H1 (cell line): ENCODE measurements at regions not wholly inside any gene's neighbourhood (a gene's known extent, or its start where the extent isn't known, plus 50 kb on each side); places are given as distances from the start of the nearest gene placed in this dataset.

Experiments used
- CTCF ChIA-PET: fragments of 300-600 bp; sonication (Branson Sonifier 250); formaldehyde crosslinking; loops from one replicate; lab custom pipeline; 2021; ENCODE audit not compliant: partially characterized antibody; lab: Charles Lee
- POLR2A ChIA-PET: fragments of 300-600 bp; sonication (Branson Sonifier 250); formaldehyde crosslinking; loops from one replicate; lab custom pipeline; 2021; ENCODE audit warnings: inconsistent platforms; ENCODE audit not compliant: partially characterized antibody; lab: Charles Lee
- DNase-seq, 2 experiments: peaks; one replicate each; pipeline versions ENCODE4 v3.0.0 to v3.0.0-alpha.2; 2010 to 2022; ENCODE audit warnings: low spot score in 2 of 2, low read depth in 1 of 2, mixed read lengths in 1 of 2
- FAIRE-seq: peaks from 2 replicates; lab custom pipeline; 2011; peaks lifted over from hg19 to GRCh38; lab: Jason Lieb, UNC
- H2AFZ ChIP-seq: 2 replicates; pipeline ENCODE4 v1.8.1; 2012; ENCODE audit warnings: low read length, inconsistent platforms
- H2AK5ac ChIP-seq: 2 replicates; pipeline ENCODE4 v1.6.1; 2013; ENCODE audit warnings: low read depth, low read length
- H2BK120ac ChIP-seq: replicated peaks from 2 replicates; pipeline ENCODE3; 2013; ENCODE audit warnings: low read depth, low read length, inconsistent platforms
- H2BK12ac ChIP-seq: 2 replicates; pipeline ENCODE4 v1.6.1; 2013; ENCODE audit warnings: low read depth, low read length
- H2BK15ac ChIP-seq: 2 replicates; pipeline ENCODE4 v1.6.1; 2013; ENCODE audit warnings: low read length
- H2BK20ac ChIP-seq: 2 replicates; pipeline ENCODE4 v1.6.1; 2013; ENCODE audit warnings: low read length
- H2BK5ac ChIP-seq: 2 replicates; pipeline ENCODE4 v1.6.1; 2013; ENCODE audit warnings: low read depth, low read length
- H3K14ac ChIP-seq: 2 replicates; pipeline ENCODE4 v1.6.1; 2013; ENCODE audit warnings: inconsistent platforms; ENCODE audit not compliant: insufficient read length
- H3K18ac ChIP-seq: 2 replicates; pipeline ENCODE4 v1.6.1; 2013; ENCODE audit warnings: low read length; ENCODE audit errors: extremely low read depth
- H3K23ac ChIP-seq: 2 replicates; pipeline ENCODE4 v1.6.1; 2013; ENCODE audit warnings: inconsistent platforms; ENCODE audit not compliant: insufficient read length
- H3K23me2 ChIP-seq: 2 replicates; pipeline ENCODE4 v1.6.1; 2013; ENCODE audit warnings: low read depth, low read length
- H3K27ac ChIP-seq: 2 replicates; pipeline ENCODE4 v1.6.1; 2011; ENCODE audit warnings: low read depth, low read length, inconsistent platforms
- H3K27me3 ChIP-seq, 4 experiments: replicated peaks in 1 of 4; 1 replicate in 1 of 4; 2 replicates in 3 of 4; pipeline versions ENCODE4 v1.6.1 to v1.8.1; 2011 to 2013; ENCODE audit warnings: low read length in 3 of 4, mild to moderate bottlenecking in 3 of 4, inconsistent platforms in 2 of 4, mixed read lengths in 2 of 4, moderate library complexity in 1 of 4; ENCODE audit not compliant: control insufficient read depth in 3 of 4, insufficient read depth in 3 of 4; ENCODE audit errors: extremely low read depth in 1 of 4
- H3K36me3 ChIP-seq, 4 experiments: 2 replicates each; pipeline versions ENCODE4 v1.6.1 to v1.8.1; 2011 to 2013; ENCODE audit warnings: mild to moderate bottlenecking in 4 of 4, low read length in 3 of 4, moderate library complexity in 2 of 4, control low read depth in 1 of 4, inconsistent platforms in 1 of 4; ENCODE audit not compliant: insufficient read depth in 4 of 4, control insufficient read depth in 2 of 4
- H3K4ac ChIP-seq: replicated peaks from 2 replicates; pipeline ENCODE3; 2013; ENCODE audit warnings: low read length, low read depth, mixed read lengths, inconsistent platforms; ENCODE audit not compliant: insufficient read length
- H3K4me1 ChIP-seq, 4 experiments: replicated peaks in 1 of 4; 1 replicate in 1 of 4; 2 replicates in 3 of 4; pipeline versions ENCODE4 v1.6.1 to v1.8.1; 2011 to 2013; ENCODE audit warnings: low read length in 3 of 4, inconsistent platforms in 2 of 4, mixed read lengths in 1 of 4; ENCODE audit not compliant: insufficient read depth in 4 of 4, control insufficient read depth in 3 of 4
- H3K4me2 ChIP-seq, 2 experiments: 2 replicates each; pipeline versions ENCODE4 v1.6.1 to v1.8.1; 2011 to 2013; ENCODE audit warnings: low read depth in 2 of 2, low read length in 2 of 2, control low read depth in 1 of 2, inconsistent platforms in 1 of 2, mild to moderate bottlenecking in 1 of 2; ENCODE audit not compliant: insufficient read depth in 1 of 2
- H3K4me3 ChIP-seq, 4 experiments: fragments of 200-600, 300-600 bp in 1 of 4; sonication (generic), shearing (Covaris generic), sonication (Bioruptor Twin) in 1 of 4; 2 replicates each; pipeline versions ENCODE4 v1.5.1 to v1.8.1; 2011 to 2016; ENCODE audit warnings: low read length in 4 of 4, low read depth in 3 of 4, control low read depth in 2 of 4, inconsistent platforms in 2 of 4, mild to moderate bottlenecking in 2 of 4, mixed read lengths in 1 of 4, moderate library complexity in 1 of 4; ENCODE audit not compliant: insufficient read depth in 2 of 4; ENCODE audit errors: extremely low read depth in 1 of 4
- H3K56ac ChIP-seq: replicated peaks from 2 replicates; pipeline ENCODE3; 2013; ENCODE audit warnings: low read depth, mild to moderate bottlenecking, mixed read lengths, low read length, inconsistent platforms; ENCODE audit not compliant: insufficient read length
- H3K79me1 ChIP-seq: 2 replicates; pipeline ENCODE4 v1.6.1; 2013; ENCODE audit warnings: low read depth, low read length, control low read depth
- H3K79me2 ChIP-seq, 2 experiments: 2 replicates each; pipeline versions ENCODE4 v1.6.1 to v1.8.1; 2012 to 2013; ENCODE audit warnings: low read length in 2 of 2, mild to moderate bottlenecking in 2 of 2, inconsistent platforms in 1 of 2; ENCODE audit not compliant: insufficient read depth in 2 of 2, control insufficient read depth in 1 of 2
- H3K9ac ChIP-seq, 4 experiments: replicated peaks in 1 of 4; 1 replicate in 1 of 4; 2 replicates in 3 of 4; pipeline versions ENCODE4 v1.6.1 to v1.8.1; 2011 to 2013; ENCODE audit warnings: low read depth in 3 of 4, low read length in 3 of 4, control low read depth in 2 of 4, mild to moderate bottlenecking in 2 of 4, moderate library complexity in 2 of 4, inconsistent platforms in 1 of 4; ENCODE audit errors: extremely low read depth in 1 of 4
- H3K9me3 ChIP-seq, 2 experiments: 2 replicates each; pipeline versions ENCODE4 v1.6.1 to v1.8.1; 2012 to 2013; ENCODE audit warnings: mild to moderate bottlenecking in 2 of 2, moderate library complexity in 2 of 2, control low read depth in 1 of 2, inconsistent platforms in 1 of 2, low read depth in 1 of 2, low read length in 1 of 2, mixed read lengths in 1 of 2; ENCODE audit not compliant: insufficient read depth in 2 of 2
- H4K20me1 ChIP-seq, 2 experiments: replicated peaks in 1 of 2; 2 replicates each; pipeline versions ENCODE3 to v1.8.1; 2011 to 2013; ENCODE audit warnings: inconsistent platforms in 2 of 2, low read length in 2 of 2, mild to moderate bottlenecking in 1 of 2; ENCODE audit not compliant: insufficient read depth in 2 of 2, control insufficient read depth in 1 of 2
- H4K5ac ChIP-seq: 2 replicates; pipeline ENCODE4 v1.6.1; 2013; ENCODE audit warnings: low read length, low read depth, mixed read lengths, inconsistent platforms; ENCODE audit not compliant: insufficient read length
- H4K8ac ChIP-seq: 2 replicates; pipeline ENCODE4 v1.8.0; 2013; ENCODE audit warnings: mild to moderate bottlenecking, moderate library complexity, low read length, inconsistent platforms; ENCODE audit not compliant: insufficient read depth; ENCODE audit errors: extremely low read depth
- H4K91ac ChIP-seq: replicated peaks from 2 replicates; pipeline ENCODE3; 2013; ENCODE audit warnings: low read length, mixed read lengths, inconsistent platforms; ENCODE audit not compliant: insufficient read length
- BACH1 ChIP-seq: IDR thresholded peaks from 2 replicates; pipeline ENCODE4 v1.6.1; 2012; ENCODE audit warnings: low read length, improper control_type of control experiment
- BRCA1 ChIP-seq: IDR thresholded peaks from 2 replicates; pipeline ENCODE4 v1.6.1; 2012; ENCODE audit warnings: low read depth, low read length, improper control_type of control experiment
- CBX5 ChIP-seq: fragments of 300-800, 300-1000 bp; sonication (generic); IDR thresholded peaks from 2 replicates; pipeline ENCODE4 v1.7.1; 2016; ENCODE audit warnings: antibody characterized with exemption, low read length, low read depth
- CHD1 ChIP-seq: IDR thresholded peaks from 2 replicates; pipeline ENCODE4 v1.6.1; 2012; ENCODE audit warnings: low read depth, low read length, improper control_type of control experiment
- EP300 ChIP-seq, 2 experiments: IDR thresholded peaks; 1 replicate in 1 of 2; 2 replicates in 1 of 2; pipeline ENCODE4 v1.6.1; 2011 to 2012; ENCODE audit warnings: low read depth in 2 of 2, low read length in 2 of 2, mild to moderate bottlenecking in 2 of 2, borderline replicate concordance in 1 of 2, inconsistent platforms in 1 of 2, moderate library complexity in 1 of 2
- JUND ChIP-seq: IDR thresholded peaks from 2 replicates; pipeline ENCODE4 v1.6.1; 2011; ENCODE audit warnings: mild to moderate bottlenecking, improper control_type of control experiment, low read length
- MAFK ChIP-seq: IDR thresholded peaks from 2 replicates; pipeline ENCODE4 v1.6.1; 2012; ENCODE audit warnings: low read depth, mild to moderate bottlenecking, improper control_type of control experiment, low read length
- PHF8 ChIP-seq: fragments of 200-600 bp; sonication (generic); conservative IDR thresholded peaks from 2 replicates; pipeline ENCODE4 v1.7.1; 2012; ENCODE audit warnings: low read depth, mild to moderate bottlenecking, inconsistent platforms, low read length, moderate library complexity
- POU5F1 ChIP-seq: IDR thresholded peaks from 2 replicates; pipeline ENCODE4 v1.6.1; 2011; ENCODE audit warnings: low read depth, mild to moderate bottlenecking, low read length, moderate library complexity
- RNF2 ChIP-seq: fragments of 200-900, 300-1000 bp; sonication (generic); IDR thresholded peaks from 2 replicates; pipeline ENCODE4 v1.7.1; 2016; ENCODE audit warnings: borderline replicate concordance, low read depth, mild to moderate bottlenecking, antibody characterized with exemption, low read length; ENCODE audit not compliant: poor library complexity, severe bottlenecking; ENCODE audit errors: missing control alignments
- SP4 ChIP-seq: IDR thresholded peaks from 2 replicates; pipeline ENCODE4 v1.6.1; 2012; ENCODE audit warnings: low read length, inconsistent platforms
- TAF7 ChIP-seq: optimal IDR thresholded peaks from 2 replicates; pipeline ENCODE3; 2011; ENCODE audit warnings: low read depth, mild to moderate bottlenecking, inconsistent platforms, low read length, moderate library complexity, borderline replicate concordance
- TCF12 ChIP-seq: IDR thresholded peaks from 2 replicates; pipeline ENCODE4 v1.6.1; 2011; ENCODE audit warnings: low read depth, mild to moderate bottlenecking, low read length
- WGBS, 2 experiments: shearing (Covaris generic) in 1 of 2; methylation state at CpG; one replicate each; pipeline versions ENCODE4 v1.1.6 to v1.1.7; 2013 to 2015; ENCODE audit warnings: low lambda C conversion rate in 2 of 2, mixed read lengths in 2 of 2, inconsistent platforms in 1 of 2, low coverage in 1 of 2, missing lambda C conversion rate in 1 of 2; ENCODE audit not compliant: insufficient replicate concordance in 2 of 2, insufficient coverage in 1 of 2, insufficient read length in 1 of 2; ENCODE audit errors: extremely low coverage in 1 of 2, missing lambda C conversion rate in 1 of 2; 5-methylcytosine and 5-hydroxymethylcytosine counted together

- H2AK5ac ChIP-seq, result no peak overlapping the region
Observed at GRCh38 chr11:109799604-109800003, 293.6 kb upstream of the ZC3H12C start.

More at GRCh38 chr11:109799604-109800003, 293.6 kb upstream of the ZC3H12C start:
- H3K4me1 ChIP-seq, result no peaks in the 10 kb centered on the region
- no peak overlapping the region for H3K4ac ChIP-seq
- no peak overlapping the region for H2BK12ac ChIP-seq
- FAIRE-seq (no peak), DNase-seq (no peak)
- no peaks in the 10 kb centered on the region for H3K27me3 ChIP-seq
- no peaks in the 10 kb centered on the region for H3K79me1 ChIP-seq
- H2BK5ac ChIP-seq, result no peak overlapping the region
- no peak overlapping the region for H2BK20ac ChIP-seq
- H3K56ac ChIP-seq, result no peak overlapping the region
- no peak overlapping the region for H3K14ac ChIP-seq
- H4K5ac ChIP-seq, result no peak overlapping the region
- no peaks in the 10 kb centered on the region for H3K79me2 ChIP-seq
- WGBS, 2 experiments, result 79% methylated on average over 2 of the region's 2 CpGs; no CpG with 5 or more reads in 1 of the 2 experiments
- H3K4me2 ChIP-seq, result no peak overlapping the region
- H4K8ac ChIP-seq, result no peak overlapping the region
- H2AFZ ChIP-seq, result no peak overlapping the region
- TF ChIP-seq CBX5 (no peak), TAF7 (no peak), POU5F1 (no peak), MAFK (no peak), TCF12 (no peak), SP4 (no peak), BACH1 (no peak), BRCA1 (no peak), EP300 (IDR thresholded peaks at IDR 0.05; ENCODE audit: borderline replicate concordance in 1 of 2, low read depth in 2 of 2, low read length in 2 of 2) (no peak), PHF8 (no peak), RNF2 (no peak), CHD1 (no peak), JUND (no peak)
- no peak overlapping the region for H2BK15ac ChIP-seq
- H3K23me2 ChIP-seq, result no peaks in the 10 kb centered on the region
- H3K27ac ChIP-seq, result no peak overlapping the region
- ChIA-PET CTCF (interaction anchor here (1.4 kb wide), 1 partner anchor 35 kb away, joined by 3 read pairs; no protein-coding TSS in a partner anchor), POLR2A (no interaction called here)
- H4K20me1 ChIP-seq, result no peaks in the 10 kb centered on the region
- no peak overlapping the region for H3K9ac ChIP-seq
- H3K36me3 ChIP-seq, result no peaks in the 10 kb centered on the region
- H3K18ac ChIP-seq, result no peak overlapping the region
- H4K91ac ChIP-seq, result no peak overlapping the region
- no peak overlapping the region for H2BK120ac ChIP-seq
- no peak overlapping the region for H3K4me3 ChIP-seq
- H3K9me3 ChIP-seq, result no peaks in the 10 kb centered on the region
- no peak overlapping the region for H3K23ac ChIP-seq
